ENCODE measurements at regions not wholly inside any gene's neighbourhood (a gene's known extent, or its start where the extent isn't known, plus 50 kb on each side); places are given as distances from the start of the nearest gene placed in this dataset.
A peak's percentile ranks its signal among the peaks of the same experiment; 100 is the strongest.

GRCh38 chr18:11529081-11529480 lies 80.3 kb upstream of the SLC35G4 start:
- DNase-seq (ENCODE audit: insufficient read length, low spot score) (no peak), FAIRE-seq (no peak)
- no peak for TF ChIP-seq POU2F2 (IDR thresholded peaks at IDR 0.05; ENCODE audit: low read depth, low read length)
- no peak for TF ChIP-seq SPI1 (IDR thresholded peaks at IDR 0.05; ENCODE audit: low read depth, low read length)
- no peak for TF ChIP-seq POLR2A (IDR thresholded peaks at IDR 0.05; ENCODE audit: low read depth, low read length)
- no peak for TF ChIP-seq TAF1 (IDR thresholded peaks at IDR 0.05; ENCODE audit: low read depth, low read length)
- TF ChIP-seq PAX5 (IDR thresholded peaks at IDR 0.05; ENCODE audit: insufficient read depth, low read length, severe bottlenecking), result no peak
- no peak for TF ChIP-seq POLR2AphosphoS5 (IDR thresholded peaks at IDR 0.05; ENCODE audit: low read depth, low read length)

GRCh38 chr18:11526675-11527074 lies 82.7 kb upstream of the SLC35G4 start:
- TF ChIP-seq TAF1 (IDR thresholded peaks at IDR 0.05; ENCODE audit: low read depth, low read length), result no peak
- no peak for TF ChIP-seq PAX5 (IDR thresholded peaks at IDR 0.05; ENCODE audit: insufficient read depth, low read length, severe bottlenecking)
- no peak for TF ChIP-seq POU2F2 (IDR thresholded peaks at IDR 0.05; ENCODE audit: low read depth, low read length)
- TF ChIP-seq POLR2A (IDR thresholded peaks at IDR 0.05; ENCODE audit: low read depth, low read length), result no peak
- TF ChIP-seq POLR2AphosphoS5 (IDR thresholded peaks at IDR 0.05; ENCODE audit: low read depth, low read length), result no peak
- no peak for TF ChIP-seq SPI1 (IDR thresholded peaks at IDR 0.05; ENCODE audit: low read depth, low read length)
- no peak for FAIRE-seq
- DNase-seq (ENCODE audit: insufficient read length, low spot score), result no peak

GRCh38 chr18:11523804-11524203 lies 85.6 kb upstream of the SLC35G4 start:
- no peak for DNase-seq (ENCODE audit: insufficient read length, low spot score)
- no peak for TF ChIP-seq POU2F2 (IDR thresholded peaks at IDR 0.05; ENCODE audit: low read depth, low read length)
- no peak for TF ChIP-seq TAF1 (IDR thresholded peaks at IDR 0.05; ENCODE audit: low read depth, low read length)
- TF ChIP-seq SPI1 (IDR thresholded peaks at IDR 0.05; ENCODE audit: low read depth, low read length), result no peak
- TF ChIP-seq POLR2A (IDR thresholded peaks at IDR 0.05; ENCODE audit: low read depth, low read length), result no peak
- TF ChIP-seq PAX5 (IDR thresholded peaks at IDR 0.05; ENCODE audit: insufficient read depth, low read length, severe bottlenecking), result no peak
- no peak for FAIRE-seq

- DNase-seq (ENCODE audit: insufficient read length, low spot score) (no peak), FAIRE-seq (no peak)
- TF ChIP-seq POLR2A (IDR thresholded peaks at IDR 0.05; ENCODE audit: low read depth, low read length) (no peak), POLR2AphosphoS5 (IDR thresholded peaks at IDR 0.05; ENCODE audit: low read depth, low read length) (no peak), POU2F2 (IDR thresholded peaks at IDR 0.05; ENCODE audit: low read depth, low read length) (no peak), TAF1 (IDR thresholded peaks at IDR 0.05; ENCODE audit: low read depth, low read length) (no peak), PAX5 (IDR thresholded peaks at IDR 0.05; ENCODE audit: insufficient read depth, low read length, severe bottlenecking) (no peak), SPI1 (IDR thresholded peaks at IDR 0.05; ENCODE audit: low read depth, low read length) (no peak)
Measured at GRCh38 chr18:11522992-11523391, 86.4 kb upstream of the SLC35G4 start.

GRCh38 chr18:11521853-11522252 lies 87.5 kb upstream of the SLC35G4 start:
- FAIRE-seq, result no peak
- no peak for DNase-seq (ENCODE audit: insufficient read length, low spot score)
- TF ChIP-seq POLR2A (IDR thresholded peaks at IDR 0.05; ENCODE audit: low read depth, low read length) (no peak), POLR2AphosphoS5 (IDR thresholded peaks at IDR 0.05; ENCODE audit: low read depth, low read length) (no peak)

GRCh38 chr18:11520536-11520935 lies 88.9 kb upstream of the SLC35G4 start:
- FAIRE-seq (no peak), DNase-seq (ENCODE audit: insufficient read length, low spot score) (no peak)
- TF ChIP-seq POLR2AphosphoS5 (IDR thresholded peaks at IDR 0.05; ENCODE audit: low read depth, low read length) (no peak), SPI1 (IDR thresholded peaks at IDR 0.05; ENCODE audit: low read depth, low read length) (no peak), PAX5 (IDR thresholded peaks at IDR 0.05; ENCODE audit: insufficient read depth, low read length, severe bottlenecking) (no peak), POU2F2 (IDR thresholded peaks at IDR 0.05; ENCODE audit: low read depth, low read length) (no peak), TAF1 (IDR thresholded peaks at IDR 0.05; ENCODE audit: low read depth, low read length) (no peak), POLR2A (IDR thresholded peaks at IDR 0.05; ENCODE audit: low read depth, low read length) (no peak)

GRCh38 chr18:11518788-11519685 lies 90.4 kb upstream of the SLC35G4 start:
- DNase-seq (ENCODE audit: insufficient read length, low spot score) (peak; percentile 58), FAIRE-seq (peak; percentile 52)
- TF ChIP-seq POU2F2 (IDR thresholded peaks at IDR 0.05; ENCODE audit: low read depth, low read length), result no peak
- TF ChIP-seq SPI1 (IDR thresholded peaks at IDR 0.05; ENCODE audit: low read depth, low read length), result no peak
- TF ChIP-seq POLR2AphosphoS5 (IDR thresholded peaks at IDR 0.05; ENCODE audit: low read depth, low read length), result no peak
- no peak for TF ChIP-seq TAF1 (IDR thresholded peaks at IDR 0.05; ENCODE audit: low read depth, low read length)
- no peak for TF ChIP-seq POLR2A (IDR thresholded peaks at IDR 0.05; ENCODE audit: low read depth, low read length)
- no peak for TF ChIP-seq PAX5 (IDR thresholded peaks at IDR 0.05; ENCODE audit: insufficient read depth, low read length, severe bottlenecking)

- TF ChIP-seq POLR2AphosphoS5 (IDR thresholded peaks at IDR 0.05; ENCODE audit: low read depth, low read length) (no peak), TAF1 (IDR thresholded peaks at IDR 0.05; ENCODE audit: low read depth, low read length) (no peak), POU2F2 (IDR thresholded peaks at IDR 0.05; ENCODE audit: low read depth, low read length) (no peak), POLR2A (IDR thresholded peaks at IDR 0.05; ENCODE audit: low read depth, low read length) (no peak), SPI1 (IDR thresholded peaks at IDR 0.05; ENCODE audit: low read depth, low read length) (no peak), PAX5 (IDR thresholded peaks at IDR 0.05; ENCODE audit: insufficient read depth, low read length, severe bottlenecking) (no peak)
- no peak for FAIRE-seq
- no peak for DNase-seq (ENCODE audit: insufficient read length, low spot score)
Measured at GRCh38 chr18:11517704-11518103, 91.7 kb upstream of the SLC35G4 start.

GRCh38 chr18:11516751-11517503 lies 92.5 kb upstream of the SLC35G4 start:
- no peak for FAIRE-seq
- no peak for TF ChIP-seq POU2F2 (IDR thresholded peaks at IDR 0.05; ENCODE audit: low read depth, low read length)
- no peak for TF ChIP-seq TAF1 (IDR thresholded peaks at IDR 0.05; ENCODE audit: low read depth, low read length)
- no peak for TF ChIP-seq PAX5 (IDR thresholded peaks at IDR 0.05; ENCODE audit: insufficient read depth, low read length, severe bottlenecking)
- TF ChIP-seq SPI1 (IDR thresholded peaks at IDR 0.05; ENCODE audit: low read depth, low read length), result no peak
- TF ChIP-seq POLR2A (IDR thresholded peaks at IDR 0.05; ENCODE audit: low read depth, low read length), result no peak
- no peak for TF ChIP-seq POLR2AphosphoS5 (IDR thresholded peaks at IDR 0.05; ENCODE audit: low read depth, low read length)
- DNase-seq (ENCODE audit: insufficient read length, low spot score), result no peak

Measured in GM12891 (cell line).